Activated CD4-positive, alpha-beta T cell treated with anti-CD3 and anti-CD28 coated beads, Interleukin-2, amount 50 U/mL, for 24 hours (primary cell): ENCODE measurements at regions not wholly inside any gene's neighbourhood (a gene's known extent, or its start where the extent isn't known, plus 50 kb on each side); places are given as distances from the start of the nearest gene placed in this dataset.
A peak's percentile ranks its signal among the peaks of the same experiment; 100 is the strongest.
"Not testable (repeated sequence)": the region's sequence is repeated elsewhere in the genome, so short reads cannot be mapped to it uniquely, and the experiment has no call there.

ENCODE experiments used
- DNase-seq, 2 donors: peaks; one replicate each; pipeline ENCODE4 v3.0.0-alpha.2; 2020; ENCODE audit warnings: low read depth in 1 of 2, low spot score in 1 of 2

DNA sequence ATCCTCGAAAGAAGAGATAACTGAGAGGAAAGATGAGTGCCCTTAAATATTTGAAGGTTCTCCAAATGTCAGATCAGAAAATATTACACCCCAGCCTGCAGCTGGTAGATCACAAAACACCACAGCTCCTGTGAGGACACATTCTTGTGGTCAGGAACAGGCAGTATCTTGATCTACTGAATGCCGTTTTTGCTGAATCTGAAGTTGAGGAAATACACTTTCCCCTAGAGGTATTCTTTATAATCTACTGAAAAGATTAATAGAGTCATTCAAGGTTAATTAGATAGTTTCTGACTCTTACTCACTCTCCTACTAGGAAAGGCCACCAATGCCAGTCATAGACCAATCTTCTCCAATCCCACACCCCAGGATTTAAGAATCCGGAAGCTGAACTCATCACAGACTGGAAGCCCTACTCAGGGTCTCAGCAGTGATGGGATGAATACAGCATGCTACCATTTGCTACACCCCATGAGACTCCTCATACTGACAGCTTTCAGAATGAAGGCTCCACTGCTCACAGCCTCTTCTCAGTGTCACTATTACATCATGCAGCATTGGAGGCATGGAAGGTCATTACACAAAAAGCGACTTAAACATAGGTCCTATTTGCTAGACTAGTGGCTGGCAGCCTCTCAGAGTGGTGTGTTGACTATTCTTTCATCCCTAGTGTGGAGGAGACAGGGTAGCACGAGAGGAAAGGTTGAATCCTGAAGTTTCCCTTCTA is 143.9 kb upstream of the SLC1A3 start:
- DNase-seq = no peak

DNA sequence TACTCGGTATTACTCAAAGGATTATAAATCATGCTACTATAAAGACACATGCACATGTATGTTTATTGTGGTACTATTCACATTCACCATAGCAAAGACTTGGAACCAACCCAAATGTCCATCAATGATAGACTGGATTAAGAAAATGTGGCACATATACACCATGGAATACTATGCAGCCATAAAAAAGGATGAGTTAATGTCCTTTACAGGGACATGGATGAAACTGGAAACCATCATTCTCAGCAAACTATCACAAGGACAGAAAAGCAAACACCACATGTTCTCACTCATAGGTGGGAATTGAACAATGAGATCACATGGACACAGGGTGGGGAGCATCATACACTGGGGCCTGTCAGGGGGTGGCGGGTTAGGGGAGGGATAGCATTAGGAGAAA is 130.5 kb upstream of the SLC1A3 start:
- not testable (repeated sequence) for DNase-seq

DNA sequence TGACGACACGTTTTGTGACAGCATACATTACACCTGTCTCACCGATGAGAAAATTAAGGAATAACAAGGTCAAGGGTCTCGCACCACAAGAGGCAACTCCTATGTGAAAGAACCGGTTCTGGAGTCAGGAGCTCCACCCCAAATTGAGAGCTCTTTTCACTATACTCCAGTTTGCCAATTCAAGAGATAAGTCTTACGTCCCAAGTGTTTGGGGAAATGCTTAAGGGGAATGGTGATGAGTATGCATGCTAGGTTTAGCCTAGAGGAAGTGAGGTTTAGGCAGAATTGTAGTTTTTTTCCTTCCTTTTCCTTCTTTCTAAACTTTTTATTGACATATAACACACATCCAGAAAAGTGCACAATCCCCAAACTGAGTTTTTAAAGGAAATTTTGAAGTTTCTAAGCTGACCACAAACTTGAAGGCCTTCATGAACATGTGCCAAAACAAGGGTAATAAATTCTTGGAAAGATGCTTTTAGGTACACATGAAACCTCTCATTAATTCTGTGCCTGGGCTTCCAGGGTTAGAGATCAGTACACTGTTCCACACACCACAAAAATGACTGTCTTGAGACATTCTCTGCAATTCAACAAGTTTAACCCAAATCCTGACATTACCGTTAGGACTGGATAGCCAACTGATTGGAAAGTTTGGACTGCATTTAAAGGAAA is 127.6 kb upstream of the SLC1A3 start:
- no peak for DNase-seq

DNA sequence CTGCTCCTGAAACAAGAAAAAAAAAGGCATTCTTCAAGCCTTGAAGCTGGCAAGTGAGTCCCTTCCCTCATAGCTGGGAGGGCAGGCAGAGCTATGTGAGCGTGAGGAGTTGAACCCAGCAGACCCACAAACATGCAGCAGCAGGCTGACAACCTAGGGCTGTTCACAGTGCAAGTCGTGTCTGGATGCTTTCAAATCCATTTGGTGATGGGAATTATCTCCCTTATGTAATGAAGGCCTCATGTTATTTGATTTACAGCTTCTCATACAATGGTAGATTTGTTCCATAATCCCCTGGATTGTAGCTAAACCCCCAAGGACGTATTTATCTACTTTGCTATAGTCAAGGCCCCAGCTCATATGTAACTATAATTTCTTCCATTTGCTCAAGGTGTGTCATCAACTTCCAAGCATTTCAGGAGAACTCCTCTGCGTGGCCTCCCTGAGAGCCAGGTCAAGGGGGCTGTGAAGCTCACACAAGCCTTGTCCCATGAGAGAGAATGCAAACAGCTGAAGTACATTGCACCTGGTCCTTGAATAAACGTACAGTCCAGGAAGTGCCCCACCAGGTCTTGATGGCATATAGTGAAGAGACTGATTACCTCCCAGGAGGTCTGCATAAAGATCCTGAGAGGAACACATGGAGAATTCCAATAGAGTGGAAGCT is 124.8 kb upstream of the SLC1A3 start:
- DNase-seq = no peak

DNA sequence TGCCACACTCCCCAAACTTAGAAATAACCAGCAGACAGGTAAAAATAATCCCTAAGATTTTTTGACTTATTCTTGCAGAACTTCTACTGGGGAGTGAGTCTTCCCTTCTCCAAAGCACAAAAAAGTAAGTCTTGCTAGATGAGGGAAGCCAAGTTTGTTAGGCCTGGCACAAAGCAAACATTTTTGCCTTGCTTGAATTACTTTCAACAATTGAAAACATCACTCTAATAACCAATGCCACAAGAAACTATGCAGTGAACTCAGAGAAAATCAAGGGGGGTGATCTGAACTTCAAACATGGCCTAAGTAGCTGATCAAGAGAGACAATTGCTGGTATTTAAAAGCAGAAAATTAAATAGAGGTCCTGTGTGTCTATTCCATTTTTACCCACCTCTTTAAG is 123.6 kb upstream of the SLC1A3 start:
- DNase-seq = no peak

DNA sequence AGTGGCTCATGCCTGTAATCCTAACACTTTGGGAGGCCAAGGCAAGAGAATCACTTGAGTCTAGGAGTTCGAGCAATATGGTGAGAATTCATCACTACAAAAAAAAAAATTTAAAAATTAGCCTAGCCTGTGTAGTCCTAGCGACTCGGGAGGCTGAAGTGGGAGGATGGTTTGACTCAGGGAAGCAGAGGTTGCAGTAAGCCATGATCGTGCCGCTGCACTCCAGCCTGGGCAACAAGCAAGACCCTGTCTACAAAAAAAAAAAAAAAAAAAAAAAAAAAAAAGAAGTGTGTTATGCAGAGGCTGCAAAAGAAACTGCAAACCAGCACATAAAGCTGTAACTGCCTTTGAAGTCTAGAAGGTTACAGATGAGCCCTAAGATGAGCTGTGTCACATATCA is 116.9 kb upstream of the SLC1A3 start:
- no peak for DNase-seq

DNA sequence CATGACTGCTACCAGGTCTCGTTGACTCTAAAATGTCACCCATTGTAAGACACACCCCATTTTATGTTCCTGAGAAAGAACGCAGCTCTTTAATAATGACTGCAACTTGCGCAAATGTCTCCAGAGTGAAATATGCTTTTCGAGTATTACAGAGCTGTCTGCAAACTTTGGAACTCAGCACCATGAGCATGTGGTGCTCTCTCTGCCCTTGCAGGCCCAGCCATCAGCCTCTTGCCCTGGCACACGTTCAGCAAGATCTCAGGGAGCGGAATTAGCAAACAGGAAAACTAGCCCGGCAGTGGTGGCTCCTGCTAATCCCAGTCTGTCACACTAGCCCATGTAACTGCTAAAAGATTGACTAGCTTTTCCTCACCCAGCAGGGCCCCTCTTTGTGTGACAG is 114.5 kb upstream of the SLC1A3 start:
- no peak for DNase-seq

DNA sequence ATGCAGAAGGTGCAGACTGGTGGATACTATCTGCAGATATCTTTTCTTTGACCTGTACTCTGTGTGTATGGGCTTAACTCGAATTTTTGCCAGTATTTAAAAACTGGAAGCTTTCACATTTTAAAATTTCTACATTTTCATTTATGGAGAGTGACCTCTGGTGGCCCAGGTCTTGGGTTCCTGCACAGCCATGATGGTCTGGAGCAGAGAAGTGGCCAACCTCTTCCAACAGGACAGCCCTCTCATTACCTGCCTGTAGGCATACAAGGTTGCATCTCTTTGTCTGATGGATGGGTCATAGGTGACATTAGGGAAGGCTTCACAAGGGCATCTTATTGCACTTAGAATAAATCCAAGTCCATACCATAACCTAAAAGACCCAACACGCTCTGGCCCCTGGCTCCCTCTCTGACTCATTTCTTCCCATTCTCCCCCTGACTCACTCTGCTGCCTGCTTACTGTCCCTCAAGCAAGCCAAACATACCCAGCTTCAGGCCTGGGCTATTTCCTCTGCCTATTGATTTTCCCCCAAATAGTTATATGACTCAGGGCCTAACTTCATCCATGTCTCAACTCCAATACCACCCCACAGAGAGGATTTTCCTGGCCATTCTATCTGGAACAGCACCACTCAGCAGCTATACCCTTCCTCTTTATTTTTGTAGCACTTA is 113.3 kb upstream of the SLC1A3 start:
- DNase-seq = no peak

DNA sequence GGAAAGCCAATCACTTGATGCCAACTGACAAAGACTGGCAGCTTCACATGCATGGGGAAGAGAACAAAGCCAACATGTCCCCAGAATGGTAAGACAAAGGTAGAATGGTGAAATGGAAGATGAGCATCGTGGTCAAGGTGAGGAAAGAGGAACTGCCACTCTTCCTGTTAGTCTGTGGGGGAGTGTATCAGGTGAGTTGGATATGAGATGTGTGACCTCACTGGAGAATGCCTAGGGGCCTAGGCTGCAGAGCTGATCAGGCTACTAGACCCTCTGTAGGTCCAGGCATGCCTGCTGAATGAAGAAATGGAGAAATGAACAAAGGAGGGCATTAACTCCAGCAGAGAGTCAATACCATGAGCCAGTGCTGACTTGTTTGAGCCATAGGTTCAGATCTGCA is 112.4 kb upstream of the SLC1A3 start:
- DNase-seq = no peak

DNA sequence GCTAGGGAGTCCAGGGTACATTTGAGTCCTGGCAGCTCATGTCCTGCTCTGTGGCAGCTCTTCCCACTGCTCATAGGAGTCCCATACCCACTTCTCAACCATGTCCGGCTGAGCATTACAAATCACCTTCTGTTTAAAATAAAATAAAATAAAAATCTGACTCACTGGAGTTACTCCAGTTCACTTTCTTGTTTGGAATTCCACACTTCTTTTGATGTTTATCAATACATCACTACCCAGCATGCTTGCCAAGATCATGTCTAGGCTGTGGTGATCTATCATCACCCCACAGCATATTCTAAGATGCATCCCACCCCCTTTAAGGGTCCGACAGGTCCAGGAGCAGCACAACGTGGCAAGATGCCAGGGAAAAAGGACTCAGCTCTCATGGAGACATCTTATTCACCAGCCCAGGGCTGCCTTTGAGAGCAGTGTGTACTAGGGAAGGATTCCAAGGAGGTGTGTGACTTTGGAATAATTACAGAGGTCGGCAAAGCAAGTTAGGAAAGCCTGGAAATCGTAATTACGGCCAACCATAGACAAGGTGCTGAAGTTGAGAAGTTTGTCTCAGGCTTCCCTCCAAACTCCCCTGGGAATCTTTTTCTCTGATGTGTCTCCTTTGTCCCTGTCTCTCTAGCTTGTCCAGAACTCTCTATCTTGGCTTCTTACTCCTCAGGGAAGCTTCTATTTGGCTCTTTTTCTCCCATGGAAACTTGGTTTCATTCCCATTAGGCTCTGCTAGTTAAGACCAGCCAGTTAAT is 111.4 kb upstream of the SLC1A3 start:
- no peak for DNase-seq

DNA sequence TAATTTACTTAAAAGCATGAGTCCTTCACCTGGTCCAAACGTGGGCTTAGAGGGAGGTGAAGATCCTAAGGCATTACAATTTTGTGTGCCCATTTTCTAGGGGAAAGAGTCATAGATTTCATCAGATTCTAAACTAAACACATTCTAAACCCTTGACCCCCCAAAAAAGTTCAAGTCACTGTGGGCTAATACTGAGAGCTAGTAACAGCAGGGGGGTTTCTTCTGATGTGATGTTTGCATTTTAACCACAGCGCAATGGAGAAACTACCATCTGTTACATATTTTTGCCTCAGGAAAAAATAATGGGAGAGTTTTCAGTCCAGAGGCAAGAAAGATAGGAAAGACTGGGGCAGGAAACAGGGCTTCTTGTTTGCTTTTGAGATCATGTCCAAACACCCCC is 110.8 kb upstream of the SLC1A3 start:
- DNase-seq = no peak

DNA sequence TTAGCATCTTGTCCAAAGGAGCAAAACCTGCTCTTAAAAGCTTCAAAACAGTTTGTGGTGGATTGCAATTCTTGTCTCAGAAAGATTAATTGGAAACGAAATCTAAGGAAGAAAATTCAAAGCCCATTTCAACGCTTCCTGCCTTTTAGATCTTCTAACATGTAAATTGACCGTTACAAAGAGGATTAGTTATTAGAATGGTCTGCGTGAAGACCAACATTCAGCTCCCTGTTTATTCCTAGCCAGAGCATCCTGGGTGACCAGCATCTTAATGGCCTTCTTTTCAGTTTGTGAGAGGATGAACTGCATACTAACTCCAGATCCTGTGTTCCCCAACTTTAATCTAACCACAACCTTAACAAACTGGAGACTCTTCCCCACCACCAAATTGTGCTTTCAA is 109.9 kb upstream of the SLC1A3 start:
- DNase-seq = no peak

DNA sequence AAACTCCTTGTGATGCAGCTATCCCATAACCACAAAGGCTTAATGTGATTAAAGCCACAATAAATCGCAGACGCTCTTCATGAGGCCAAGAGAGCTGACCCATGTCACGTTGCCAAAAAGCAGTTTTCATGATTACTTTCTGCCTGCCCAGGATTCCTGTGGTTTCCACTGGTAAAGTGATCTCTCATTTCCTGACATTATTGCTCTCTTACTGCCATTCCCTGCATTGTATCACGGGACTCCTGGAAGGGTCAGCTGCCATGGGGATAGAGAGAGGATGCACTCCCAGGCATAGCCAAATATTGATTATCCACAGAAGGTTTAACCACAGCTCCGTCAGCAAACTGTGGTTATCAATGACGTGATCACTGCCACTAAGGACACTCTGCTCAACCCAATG is 103.8 kb upstream of the SLC1A3 start:
- no peak for DNase-seq

DNA sequence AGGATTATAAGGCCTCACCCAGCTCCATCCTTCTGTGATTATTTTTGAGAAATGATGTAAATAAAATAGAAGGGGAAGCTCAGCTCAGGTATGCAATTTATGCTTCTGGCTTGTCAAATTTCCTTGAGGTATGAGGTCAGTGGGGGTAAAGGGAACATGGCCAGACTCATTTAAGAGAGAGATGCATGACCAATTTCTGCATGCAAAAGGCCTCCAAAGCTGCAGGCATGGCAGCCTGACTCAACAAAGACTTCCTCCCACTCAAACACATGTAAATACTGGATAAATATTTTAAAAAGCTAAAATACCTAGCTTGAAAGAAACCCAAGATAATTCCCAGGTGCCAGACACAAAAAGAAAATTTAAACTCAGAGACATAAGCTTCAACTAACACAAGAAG is 101.4 kb upstream of the SLC1A3 start:
- no peak for DNase-seq

DNA sequence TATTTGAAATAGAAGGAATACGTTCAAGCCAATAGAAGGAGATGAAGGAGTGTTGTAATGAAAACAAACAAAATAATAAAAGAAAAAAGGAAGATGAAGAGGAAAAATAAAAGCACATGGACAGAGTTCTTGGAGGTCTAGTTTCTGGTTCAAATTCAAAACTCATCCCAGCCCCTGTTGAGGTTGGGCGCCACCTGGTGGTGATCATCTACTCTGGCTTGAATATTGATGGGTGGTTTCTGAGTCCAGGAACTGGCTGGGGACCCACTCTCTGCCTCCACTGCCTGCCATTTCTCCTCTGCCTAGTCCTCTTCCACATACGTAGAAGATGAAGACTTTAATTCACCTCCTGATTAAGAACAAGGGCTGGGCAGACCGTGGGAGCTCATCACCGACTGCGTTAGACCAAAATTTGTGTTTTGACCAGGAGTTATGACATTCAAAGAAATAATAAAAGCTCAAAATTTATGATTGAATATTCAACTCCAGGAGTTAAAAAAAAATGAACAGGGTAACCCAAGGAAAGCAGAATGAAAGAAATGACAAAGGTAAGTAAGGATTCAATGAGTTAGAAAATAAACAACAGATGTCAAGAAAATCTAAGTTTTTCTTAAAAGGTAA is 99.0 kb upstream of the SLC1A3 start:
- peak; percentile 46 to 60 for DNase-seq

DNA sequence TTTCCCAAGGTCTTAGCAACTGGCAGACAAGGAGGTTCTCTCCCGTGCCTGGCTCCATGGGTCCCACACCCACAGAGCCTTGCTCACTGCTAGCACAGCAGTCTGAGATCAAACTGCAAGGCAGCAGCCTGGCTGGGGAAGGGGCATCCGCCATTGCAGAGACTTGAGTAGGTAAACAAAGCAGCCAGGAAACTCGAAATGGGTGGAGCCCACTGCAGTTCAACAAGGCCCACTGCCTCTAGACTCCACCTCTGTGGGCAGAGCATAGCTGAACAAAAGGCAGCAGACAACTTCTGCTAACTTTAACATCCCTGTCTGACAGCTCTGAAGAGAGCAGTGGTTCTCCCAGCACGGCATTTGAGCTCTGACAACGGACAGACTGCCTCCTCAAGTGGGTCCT is 98.1 kb upstream of the SLC1A3 start:
- DNase-seq = not testable (repeated sequence)

DNA sequence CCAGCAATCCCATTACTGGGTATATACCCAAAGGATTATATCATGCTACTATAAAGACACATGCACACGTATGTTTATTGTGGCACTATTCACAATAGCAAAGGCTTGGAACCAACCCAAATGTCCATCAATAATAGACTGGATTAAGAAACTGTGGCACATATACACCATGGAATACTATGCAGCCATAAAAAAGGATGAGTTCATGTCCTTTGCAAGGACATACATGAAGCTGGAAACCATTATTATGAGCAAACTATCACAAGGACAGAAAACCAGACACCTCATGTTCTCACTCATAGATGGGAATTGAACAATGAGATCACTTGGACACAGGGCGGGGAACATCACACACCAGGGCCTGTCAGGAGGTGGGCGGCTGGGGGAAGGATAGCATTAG is 92.8 kb upstream of the SLC1A3 start:
- DNase-seq = not testable (repeated sequence)

DNA sequence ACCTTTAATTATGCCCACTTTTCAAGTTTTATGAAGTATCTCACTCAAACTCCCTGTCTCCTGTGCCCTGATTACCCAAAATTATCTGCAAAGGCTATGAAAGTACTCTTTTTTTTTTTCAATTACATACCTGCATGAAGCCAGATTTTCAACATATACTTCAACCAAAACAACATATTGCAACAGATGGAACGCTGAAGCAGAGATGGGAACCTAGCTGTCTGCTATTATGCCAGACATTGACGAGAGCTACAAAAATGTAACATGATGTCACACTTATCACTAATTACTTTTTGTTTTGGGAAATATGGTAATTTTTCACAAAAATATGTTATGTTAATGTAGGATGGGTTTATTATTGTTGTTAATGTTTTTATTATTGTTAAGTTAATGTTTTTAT is 86.5 kb upstream of the SLC1A3 start:
- no peak for DNase-seq

DNA sequence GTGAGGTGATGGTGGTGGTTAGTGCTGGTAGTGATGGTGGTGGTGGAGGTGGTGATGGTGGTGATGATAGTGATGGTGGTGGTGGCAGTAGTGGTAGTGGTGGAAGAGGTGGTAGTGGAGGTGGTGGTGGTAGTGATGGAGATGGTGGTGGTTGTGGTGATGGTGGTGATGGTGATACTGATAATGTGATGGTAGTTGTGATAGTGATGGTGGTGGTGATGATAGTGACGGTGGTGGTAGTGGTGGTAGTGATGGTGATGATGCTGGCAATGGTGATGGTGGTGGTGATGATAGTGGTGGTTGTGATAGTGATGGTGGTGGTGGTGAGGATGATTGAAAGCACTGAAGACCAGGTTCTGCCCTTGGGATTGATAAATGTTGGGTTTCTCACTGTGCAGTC is 85.2 kb upstream of the SLC1A3 start:
- no peak for DNase-seq

DNA sequence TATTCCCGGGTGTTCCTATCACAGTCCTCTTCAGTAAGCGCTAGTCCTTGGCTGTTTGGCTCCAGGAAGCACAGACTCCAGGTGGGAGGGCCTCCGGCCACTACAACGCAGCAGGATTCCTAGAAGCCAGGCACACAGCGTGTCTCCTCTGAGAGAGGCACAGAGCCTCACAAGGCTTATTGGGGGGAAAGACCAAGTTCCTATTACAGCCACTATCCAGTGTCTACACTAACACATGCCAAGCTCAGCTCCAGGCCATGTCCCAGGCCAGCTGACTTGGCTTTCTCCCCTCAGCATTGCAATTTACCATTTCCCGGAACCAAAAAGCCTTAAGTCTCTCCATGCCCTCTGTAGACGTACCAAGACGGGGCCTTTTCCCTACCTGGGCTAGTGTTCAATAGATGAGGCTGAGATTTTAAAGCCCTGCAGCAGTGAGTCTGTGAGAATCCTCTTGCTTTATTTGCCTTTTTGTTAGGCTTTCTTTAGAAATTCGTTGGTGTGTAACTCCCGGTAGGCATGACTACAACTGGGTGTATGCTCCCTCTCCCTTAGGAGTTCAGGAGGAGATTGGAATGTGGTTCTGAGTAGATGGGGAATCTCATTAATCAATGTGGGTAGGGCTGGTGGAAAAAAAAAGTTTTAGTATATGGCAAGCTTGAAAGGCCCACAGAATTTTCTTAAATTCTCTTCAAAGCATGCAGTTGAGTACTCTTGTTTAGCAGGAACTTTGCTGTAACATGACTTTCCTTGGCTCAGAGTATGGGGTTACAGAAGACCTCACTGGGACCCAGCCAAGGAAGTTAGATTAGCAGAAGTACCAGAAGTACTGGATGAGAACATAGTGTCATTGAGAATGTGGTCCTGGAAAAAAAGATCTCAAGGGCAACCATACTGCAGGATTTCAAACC is 84.3 kb upstream of the SLC1A3 start:
- no peak for DNase-seq
